ENCODE measurements at regions not wholly inside any gene's neighbourhood (a gene's known extent, or its start where the extent isn't known, plus 50 kb on each side); places are given as distances from the start of the nearest gene placed in this dataset.

DNA sequence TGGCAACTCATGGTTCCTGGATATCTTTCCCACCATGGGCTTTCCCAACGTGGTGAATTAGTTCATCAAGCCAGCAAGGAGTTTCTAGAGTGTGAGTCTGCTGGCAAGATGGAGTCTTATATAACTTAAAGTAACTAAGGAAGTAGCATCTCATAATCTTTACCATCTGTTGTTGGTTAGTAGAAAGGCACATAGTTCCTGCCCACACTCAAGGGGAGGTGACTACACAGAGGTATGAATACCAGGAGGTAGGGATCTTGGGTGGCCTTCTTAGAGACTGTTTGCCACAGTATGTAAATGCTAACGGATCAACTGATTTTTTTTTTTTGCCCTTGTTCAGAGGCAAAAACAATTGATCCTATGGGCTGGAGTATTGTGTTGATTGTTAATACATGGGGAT, 446.9 kb downstream of the ATP23 start (continued):
- TF ChIP-seq, protein P1, sequence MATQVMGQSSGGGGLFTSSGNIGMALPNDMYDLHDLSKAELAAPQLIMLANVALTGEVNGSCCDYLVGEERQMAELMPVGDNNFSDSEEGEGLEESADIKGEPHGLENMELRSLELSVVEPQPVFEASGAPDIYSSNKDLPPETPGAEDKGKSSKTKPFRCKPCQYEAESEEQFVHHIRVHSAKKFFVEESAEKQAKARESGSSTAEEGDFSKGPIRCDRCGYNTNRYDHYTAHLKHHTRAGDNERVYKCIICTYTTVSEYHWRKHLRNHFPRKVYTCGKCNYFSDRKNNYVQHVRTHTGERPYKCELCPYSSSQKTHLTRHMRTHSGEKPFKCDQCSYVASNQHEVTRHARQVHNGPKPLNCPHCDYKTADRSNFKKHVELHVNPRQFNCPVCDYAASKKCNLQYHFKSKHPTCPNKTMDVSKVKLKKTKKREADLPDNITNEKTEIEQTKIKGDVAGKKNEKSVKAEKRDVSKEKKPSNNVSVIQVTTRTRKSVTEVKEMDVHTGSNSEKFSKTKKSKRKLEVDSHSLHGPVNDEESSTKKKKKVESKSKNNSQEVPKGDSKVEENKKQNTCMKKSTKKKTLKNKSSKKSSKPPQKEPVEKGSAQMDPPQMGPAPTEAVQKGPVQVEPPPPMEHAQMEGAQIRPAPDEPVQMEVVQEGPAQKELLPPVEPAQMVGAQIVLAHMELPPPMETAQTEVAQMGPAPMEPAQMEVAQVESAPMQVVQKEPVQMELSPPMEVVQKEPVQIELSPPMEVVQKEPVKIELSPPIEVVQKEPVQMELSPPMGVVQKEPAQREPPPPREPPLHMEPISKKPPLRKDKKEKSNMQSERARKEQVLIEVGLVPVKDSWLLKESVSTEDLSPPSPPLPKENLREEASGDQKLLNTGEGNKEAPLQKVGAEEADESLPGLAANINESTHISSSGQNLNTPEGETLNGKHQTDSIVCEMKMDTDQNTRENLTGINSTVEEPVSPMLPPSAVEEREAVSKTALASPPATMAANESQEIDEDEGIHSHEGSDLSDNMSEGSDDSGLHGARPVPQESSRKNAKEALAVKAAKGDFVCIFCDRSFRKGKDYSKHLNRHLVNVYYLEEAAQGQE (IDR thresholded peaks at IDR 0.05; ENCODE audit: low read depth): no peak

DNA sequence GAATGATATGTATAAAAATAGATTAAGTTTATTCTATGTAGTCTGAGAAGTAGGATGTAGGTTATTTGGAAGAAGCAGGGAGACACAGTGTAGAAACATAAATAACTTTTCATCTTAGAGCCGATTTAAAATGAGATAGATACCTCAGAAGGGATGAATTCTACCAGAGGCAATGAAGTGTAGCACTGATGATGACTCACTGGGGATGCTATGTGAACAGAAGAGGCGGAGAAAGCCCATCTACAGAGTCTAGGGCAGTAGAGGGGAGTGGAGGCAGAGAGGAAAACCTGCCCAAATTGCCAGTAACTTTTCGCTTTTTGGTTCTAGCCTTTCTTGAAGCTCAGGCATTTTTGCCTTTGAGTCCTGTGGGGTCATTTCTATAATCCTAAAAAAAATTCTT, 451.8 kb downstream of the ATP23 start:
- intact Hi-C loops (cut with micrococcal nuclease): no loop called here
- ChIA-PET CTCF (no interaction called here), POLR2A (no interaction called here), RAD21 (ENCODE audit: low non-redundant PET in 1 of 2, low total read pairs in 2 of 2, uncharacterized antibody in 2 of 2, unreplicated experiment in 2 of 2) (no interaction called here)
- peaks cover 0 to 17% of the 10 kb centered on the region in 2 experiments; a peak in 2 of 4 replicates for H3K4me1 ChIP-seq (ENCODE audit: control insufficient read depth in 1 of 2, insufficient read depth in 2 of 2, low read length in 2 of 2)
- H3K4me2 ChIP-seq (ENCODE audit: low read length): no peak overlapping the region
- no peaks in the 10 kb centered on the region for H3K79me2 ChIP-seq (ENCODE audit: insufficient read depth, low read length)
- H3K36me3 ChIP-seq (ENCODE audit: control insufficient read depth in 1 of 2, insufficient read depth in 2 of 2, low read length in 2 of 2): no peaks in the 10 kb centered on the region
- no peaks in the 10 kb centered on the region for H4K20me1 ChIP-seq (ENCODE audit: insufficient read depth)
- TF ChIP-seq, protein P1 (IDR thresholded peaks at IDR 0.05; ENCODE audit: low read depth): no peak
- TF ChIP-seq ZNF274 (IDR thresholded peaks at IDR 0.05; ENCODE audit: low read depth, low read length): no peak
- no peak for TF ChIP-seq JUND (IDR thresholded peaks at IDR 0.05)
- no peak for TF ChIP-seq SRF (IDR thresholded peaks at IDR 0.05; ENCODE audit: low read depth)
- TF ChIP-seq, protein P2, sequence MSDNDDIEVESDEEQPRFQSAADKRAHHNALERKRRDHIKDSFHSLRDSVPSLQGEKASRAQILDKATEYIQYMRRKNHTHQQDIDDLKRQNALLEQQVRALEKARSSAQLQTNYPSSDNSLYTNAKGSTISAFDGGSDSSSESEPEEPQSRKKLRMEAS (IDR thresholded peaks at IDR 0.05): no peak
- H3K9ac ChIP-seq (ENCODE audit: low read length): no peak overlapping the region
- no TSS peak for BruUV-seq (replicated peaks)
- H3K27ac ChIP-seq (ENCODE audit: low read depth, low read length): no peak overlapping the region
- no peak for DNase-seq (ENCODE audit: low read depth, low spot score)
- no peak overlapping the region for H3K4me3 ChIP-seq (replicated peaks in 1 of 2; ENCODE audit: low read depth in 1 of 2, low read length in 2 of 2)
- no peaks in the 10 kb centered on the region for H3K27me3 ChIP-seq (ENCODE audit: insufficient read depth, low read length)
- ATAC-seq: no peak; the same call in 1 of the 2 replicates
- H3K9me3 ChIP-seq (ENCODE audit: control insufficient read depth in 1 of 2, insufficient read depth in 1 of 2, low read depth in 1 of 2, low read length in 2 of 2): no peaks in the 10 kb centered on the region
- H2AFZ ChIP-seq (ENCODE audit: low read depth, low read length, poor library complexity, severe bottlenecking): peak overlapping the region; percentile 75
- H3K9me2 ChIP-seq (ENCODE audit: insufficient read depth): no peaks in the 10 kb centered on the region
